Mesendoderm (in vitro differentiated cells): ENCODE measurements at regions not wholly inside any gene's neighbourhood (a gene's known extent, or its start where the extent isn't known, plus 50 kb on each side); places are given as distances from the start of the nearest gene placed in this dataset.
A peak's percentile ranks its signal among the peaks of the same experiment; 100 is the strongest.

Experiments used
- DNase-seq: peaks from one replicate; pipeline ENCODE4 v3.0.0; 2013
- H2AK5ac ChIP-seq: 2 replicates; pipeline ENCODE4 v1.6.1; 2013; ENCODE audit warnings: low read length, inconsistent platforms
- H2BK120ac ChIP-seq: 2 replicates; pipeline ENCODE4 v1.6.1; 2013; ENCODE audit warnings: low read depth, mild to moderate bottlenecking, low read length, moderate library complexity, mixed read lengths
- H2BK15ac ChIP-seq: replicated peaks from 2 replicates; pipeline ENCODE4 v1.6.1; 2013; ENCODE audit warnings: low read depth, mild to moderate bottlenecking, moderate library complexity
- H2BK5ac ChIP-seq: 2 replicates; pipeline ENCODE4 v1.6.1; 2013; ENCODE audit warnings: low read length, inconsistent platforms
- H3K18ac ChIP-seq: 2 replicates; pipeline ENCODE4 v1.6.1; 2013; ENCODE audit warnings: mild to moderate bottlenecking, low read length, mixed read lengths
- H3K23ac ChIP-seq: one replicate; pipeline ENCODE4 v1.6.1; 2013; ENCODE audit warnings: low read length
- H3K27ac ChIP-seq: 2 replicates; pipeline ENCODE4 v1.5.1; 2013; ENCODE audit warnings: low read depth, mild to moderate bottlenecking, inconsistent platforms, low read length, moderate library complexity
- H3K27me3 ChIP-seq: 2 replicates; pipeline ENCODE4 v1.6.1; 2013; ENCODE audit warnings: low read length, control low read depth, mild to moderate bottlenecking, inconsistent platforms; ENCODE audit not compliant: insufficient read depth, poor library complexity
- H3K36me3 ChIP-seq: 2 replicates; pipeline ENCODE4 v1.6.1; 2013; ENCODE audit warnings: low read length, inconsistent platforms; ENCODE audit not compliant: control insufficient read depth, insufficient read depth
- H3K4ac ChIP-seq: one replicate; pipeline ENCODE4 v1.6.1; 2013; ENCODE audit warnings: low read depth, mild to moderate bottlenecking, low read length, moderate library complexity
- H3K4me1 ChIP-seq: 2 replicates; pipeline ENCODE4 v1.6.1; 2013; ENCODE audit warnings: low read depth, low read length, inconsistent platforms; ENCODE audit not compliant: control insufficient read depth
- H3K4me2 ChIP-seq: 2 replicates; pipeline ENCODE4 v1.6.1; 2013; ENCODE audit warnings: low read length
- H3K4me3 ChIP-seq: 2 replicates; pipeline ENCODE4 v1.5.1; 2013; ENCODE audit warnings: mild to moderate bottlenecking, low read length
- H3K56ac ChIP-seq: one replicate; pipeline ENCODE4 v1.6.1; 2013; ENCODE audit warnings: low read length
- H3K79me1 ChIP-seq: 2 replicates; pipeline ENCODE4 v1.6.1; 2013; ENCODE audit warnings: low read length, inconsistent platforms
- H3K79me2 ChIP-seq: 2 replicates; pipeline ENCODE4 v1.6.1; 2013; ENCODE audit warnings: mild to moderate bottlenecking, low read length; ENCODE audit not compliant: control insufficient read depth, insufficient read depth
- H3K9ac ChIP-seq: 2 replicates; pipeline ENCODE4 v1.6.1; 2013; ENCODE audit warnings: low read length, inconsistent platforms
- H4K5ac ChIP-seq: one replicate; pipeline ENCODE4 v1.6.1; 2013; ENCODE audit warnings: low read length
- H4K8ac ChIP-seq: one replicate; pipeline ENCODE4 v1.6.1; 2013; ENCODE audit warnings: low read depth, mild to moderate bottlenecking, control low read depth, low read length, moderate library complexity
- WGBS: extraction: QIAGEN DNeasy Blood & Tissue Kit; methylation state at CpG from one replicate; pipeline ENCODE4 v1.1.7; 2013; ENCODE audit warnings: low lambda C conversion rate, missing lambda C conversion rate; ENCODE audit not compliant: insufficient coverage; ENCODE audit errors: extremely low coverage; 5-methylcytosine and 5-hydroxymethylcytosine counted together

GRCh38 chr3:109643590-109643989 is 306.2 kb upstream of the DPPA4 start:
- Histone ChIP-seq H3K56ac (no peak overlapping the region), H3K18ac (no peak overlapping the region), H4K5ac (no peak overlapping the region), H2BK120ac (no peak overlapping the region), H3K9ac (no peak overlapping the region), H3K79me2 (no peaks in the 10 kb centered on the region), H3K23ac (no peak overlapping the region), H3K4ac (no peak overlapping the region), H2BK15ac (no peak overlapping the region), H3K4me1 (no peaks in the 10 kb centered on the region), H3K4me3 (no peak overlapping the region), H3K4me2 (no peak overlapping the region), H3K27me3 (no peaks in the 10 kb centered on the region), H3K27ac (no peak overlapping the region), H3K36me3 (no peaks in the 10 kb centered on the region), H3K79me1 (no peaks in the 10 kb centered on the region), H2BK5ac (no peak overlapping the region), H4K8ac (no peak overlapping the region), H2AK5ac (no peak overlapping the region)
- no CpG with 5 or more reads among the region's 2 CpGs for WGBS
- peak; percentile 51 for DNase-seq

- Histone ChIP-seq H3K9ac (no peak overlapping the region), H3K4me3 (no peak overlapping the region), H4K5ac (no peak overlapping the region), H3K4ac (no peak overlapping the region), H3K4me1 (no peaks in the 10 kb centered on the region), H2AK5ac (no peak overlapping the region), H3K27ac (no peak overlapping the region), H2BK120ac (no peak overlapping the region), H3K79me1 (no peaks in the 10 kb centered on the region), H2BK5ac (no peak overlapping the region), H3K23ac (no peak overlapping the region), H4K8ac (no peak overlapping the region), H3K18ac (no peak overlapping the region), H3K56ac (no peak overlapping the region), H2BK15ac (no peak overlapping the region), H3K4me2 (no peak overlapping the region), H3K27me3 (no peaks in the 10 kb centered on the region), H3K79me2 (no peaks in the 10 kb centered on the region), H3K36me3 (no peaks in the 10 kb centered on the region)
- 100% methylated on average over 2 of the region's 2 CpGs for WGBS
- DNase-seq = no peak
Measured at GRCh38 chr3:109644332-109644731, 307.0 kb upstream of the DPPA4 start.

GRCh38 chr3:109644746-109645145 is 307.4 kb upstream of the DPPA4 start:
- no peak overlapping the region for H3K4me3 ChIP-seq
- no peak overlapping the region for H3K18ac ChIP-seq
- no peaks in the 10 kb centered on the region for H3K27me3 ChIP-seq
- no peak overlapping the region for H3K9ac ChIP-seq
- DNase-seq = no peak
- no peak overlapping the region for H3K23ac ChIP-seq
- H2BK120ac ChIP-seq = no peak overlapping the region
- no peak overlapping the region for H2BK5ac ChIP-seq
- H3K36me3 ChIP-seq = no peaks in the 10 kb centered on the region
- no peak overlapping the region for H3K27ac ChIP-seq
- H3K79me1 ChIP-seq = no peaks in the 10 kb centered on the region
- no peak overlapping the region for H2BK15ac ChIP-seq
- WGBS = no CpG with 5 or more reads among the region's 3 CpGs
- no peak overlapping the region for H3K56ac ChIP-seq
- H4K5ac ChIP-seq = no peak overlapping the region
- no peak overlapping the region for H3K4me2 ChIP-seq
- no peak overlapping the region for H2AK5ac ChIP-seq
- H3K4me1 ChIP-seq = no peaks in the 10 kb centered on the region
- H4K8ac ChIP-seq = no peak overlapping the region
- H3K79me2 ChIP-seq = no peaks in the 10 kb centered on the region
- H3K4ac ChIP-seq = no peak overlapping the region

GRCh38 chr3:109648027-109648426 is 310.7 kb upstream of the DPPA4 start:
- Histone ChIP-seq H3K27me3 (no peaks in the 10 kb centered on the region), H3K9ac (no peak overlapping the region), H2BK5ac (no peak overlapping the region), H4K8ac (no peak overlapping the region), H2BK120ac (no peak overlapping the region), H4K5ac (no peak overlapping the region), H3K18ac (no peak overlapping the region), H3K27ac (no peak overlapping the region), H3K4me1 (no peaks in the 10 kb centered on the region), H2AK5ac (no peak overlapping the region), H3K56ac (no peak overlapping the region), H3K36me3 (no peaks in the 10 kb centered on the region), H3K23ac (no peak overlapping the region), H3K79me2 (no peaks in the 10 kb centered on the region), H3K4me3 (no peak overlapping the region), H3K4ac (no peak overlapping the region), H3K79me1 (no peaks in the 10 kb centered on the region), H3K4me2 (no peak overlapping the region), H2BK15ac (no peak overlapping the region)
- no peak for DNase-seq
- no CpG with 5 or more reads among the region's 6 CpGs for WGBS

GRCh38 chr3:109656225-109656624 is 318.9 kb upstream of the DPPA4 start:
- no peak for DNase-seq
- H4K8ac ChIP-seq = no peak overlapping the region
- no peak overlapping the region for H3K9ac ChIP-seq
- no peak overlapping the region for H3K23ac ChIP-seq
- H3K18ac ChIP-seq = no peak overlapping the region
- H2BK15ac ChIP-seq = no peak overlapping the region
- no peak overlapping the region for H3K4me2 ChIP-seq
- H3K27ac ChIP-seq = no peak overlapping the region
- H2BK120ac ChIP-seq = no peak overlapping the region
- no peaks in the 10 kb centered on the region for H3K36me3 ChIP-seq
- no peaks in the 10 kb centered on the region for H3K27me3 ChIP-seq
- no peak overlapping the region for H4K5ac ChIP-seq
- H3K4me3 ChIP-seq = no peak overlapping the region
- H2AK5ac ChIP-seq = no peak overlapping the region
- H3K79me2 ChIP-seq = no peaks in the 10 kb centered on the region
- H3K56ac ChIP-seq = no peak overlapping the region
- H2BK5ac ChIP-seq = no peak overlapping the region
- H3K4me1 ChIP-seq = no peaks in the 10 kb centered on the region
- H3K4ac ChIP-seq = no peak overlapping the region
- H3K79me1 ChIP-seq = no peaks in the 10 kb centered on the region

- Histone ChIP-seq H3K4me2 (no peak overlapping the region), H3K79me2 (no peaks in the 10 kb centered on the region), H3K18ac (no peak overlapping the region), H4K8ac (no peak overlapping the region), H2BK120ac (no peak overlapping the region), H3K79me1 (no peaks in the 10 kb centered on the region), H4K5ac (no peak overlapping the region), H3K4me1 (no peaks in the 10 kb centered on the region), H3K4me3 (no peak overlapping the region), H3K27me3 (no peaks in the 10 kb centered on the region), H3K23ac (no peak overlapping the region), H2BK15ac (no peak overlapping the region), H3K27ac (no peak overlapping the region), H3K9ac (no peak overlapping the region), H2AK5ac (no peak overlapping the region), H3K36me3 (no peaks in the 10 kb centered on the region), H2BK5ac (no peak overlapping the region), H3K4ac (no peak overlapping the region), H3K56ac (no peak overlapping the region)
- DNase-seq = no peak
Measured at GRCh38 chr3:109678600-109678999, 341.3 kb upstream of the DPPA4 start.
